Adrenal gland (tissue), 9 donors: ENCODE measurements at regions not wholly inside any gene's neighbourhood (a gene's known extent, or its start where the extent isn't known, plus 50 kb on each side); places are given as distances from the start of the nearest gene placed in this dataset.

Experiments
- DNase-seq, 7 donors: peaks; one replicate each; pipeline ENCODE4 v3.0.0-alpha.2; 2019 to 2020
- H3K27ac ChIP-seq, 5 donors: fragments of 200-600 bp; sonication (generic) in 4 of 5; 1 replicate in 3 of 5; 2 replicates in 2 of 5; pipeline versions ENCODE4 v1.5.1 to v1.8.0; 2016 to 2020; ENCODE audit warnings: mild to moderate bottlenecking in 1 of 5
- H3K27me3 ChIP-seq: fragments of 200-600 bp; 2 replicates; pipeline ENCODE4 v1.8.0; 2021
- H3K36me3 ChIP-seq, 2 donors: fragments of 200-600 bp; replicated peaks in 1 of 2; 1 replicate in 1 of 2; 2 replicates in 1 of 2; pipeline versions ENCODE4 v1.5.1 to v1.8.0; 2018 to 2022
- H3K4me1 ChIP-seq, 2 donors: fragments of 200-600 bp; replicated peaks in 1 of 2; 1 replicate in 1 of 2; 2 replicates in 1 of 2; pipeline versions ENCODE4 v1.5.1 to v1.8.0; 2018 to 2021
- H3K4me3 ChIP-seq, 4 donors: fragments of 200-600 bp; sonication (generic) in 3 of 4; one replicate each; pipeline ENCODE4 v1.5.1; 2016 to 2018
- H3K9me3 ChIP-seq, 3 donors: fragments of 200-600 bp; sonication (generic) in 1 of 3; replicated peaks in 1 of 3; 1 replicate in 2 of 3; 2 replicates in 1 of 3; pipeline versions ENCODE4 v1.5.1 to v1.8.0; 2016 to 2021
- POLR2A ChIP-seq, 2 donors: fragments of 450-650 bp; IDR thresholded peaks; one replicate each; pipeline ENCODE4 v1.6.1; 2017; ENCODE audit warnings: antibody characterized with exemption in 2 of 2, mild to moderate bottlenecking in 2 of 2, moderate library complexity in 1 of 2
- WGBS, 4 donors: extraction: QIAGEN DNeasy Blood & Tissue Kit in 2 of 4; methylation state at CpG; one replicate each; pipeline versions ENCODE4 v1.1.5 to v1.1.7; 2013 to 2017; 5-methylcytosine and 5-hydroxymethylcytosine counted together
- intact Hi-C, 2 donors: fragments of 100-400 bp; cut with DNase I; formaldehyde crosslinking; loops; one replicate each; pipeline versions ENCODE4 v1.14.1 to v1.15.0; 2022 to 2023
- TF ChIP-seq, protein P1 (sequence below), 6 experiments: fragments of 450-650 bp in 4 of 6; fragments of 200-600 bp in 2 of 6; sonication (generic) in 1 of 6; IDR thresholded peaks; 1 replicate in 5 of 6; 2 replicates in 1 of 6; pipeline versions ENCODE4 v1.5.1 to v1.8.0; 2016 to 2021; ENCODE audit warnings: antibody characterized with exemption in 6 of 6, mild to moderate bottlenecking in 2 of 6, moderate library complexity in 1 of 6
- donor health status: healthy with polysubstance abuse.
- donor health status: Bipolar disorder and iron deficiency.
- donor health status: DM: yes; HTN: yes; CAD: no.
- donor health status: DM: no; HTN: no; CAD: no.
- donor health status: DM: no; HTN: no; CAD: no.

DNA sequence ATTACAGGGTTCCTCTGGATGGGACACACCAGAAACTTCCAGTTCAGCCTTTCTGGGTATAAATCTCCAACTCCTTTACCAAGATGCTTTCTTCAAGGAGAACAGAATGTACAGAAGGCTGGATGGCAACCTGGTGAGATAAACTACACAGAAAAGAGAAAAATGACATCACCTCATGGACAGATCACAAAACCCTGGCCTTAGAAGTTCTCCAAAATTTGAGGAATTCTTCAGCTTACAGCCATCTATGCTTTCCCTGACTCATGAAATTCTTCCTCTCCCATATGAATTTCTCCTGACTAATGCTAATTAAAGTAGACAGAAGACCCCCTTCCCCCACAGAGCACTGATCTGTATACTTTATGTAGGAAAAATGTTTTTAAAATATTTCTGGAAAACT is 345.4 kb downstream of the STIM2 start:
- intact Hi-C loops, result no loop called here
- TF ChIP-seq, protein P1, sequence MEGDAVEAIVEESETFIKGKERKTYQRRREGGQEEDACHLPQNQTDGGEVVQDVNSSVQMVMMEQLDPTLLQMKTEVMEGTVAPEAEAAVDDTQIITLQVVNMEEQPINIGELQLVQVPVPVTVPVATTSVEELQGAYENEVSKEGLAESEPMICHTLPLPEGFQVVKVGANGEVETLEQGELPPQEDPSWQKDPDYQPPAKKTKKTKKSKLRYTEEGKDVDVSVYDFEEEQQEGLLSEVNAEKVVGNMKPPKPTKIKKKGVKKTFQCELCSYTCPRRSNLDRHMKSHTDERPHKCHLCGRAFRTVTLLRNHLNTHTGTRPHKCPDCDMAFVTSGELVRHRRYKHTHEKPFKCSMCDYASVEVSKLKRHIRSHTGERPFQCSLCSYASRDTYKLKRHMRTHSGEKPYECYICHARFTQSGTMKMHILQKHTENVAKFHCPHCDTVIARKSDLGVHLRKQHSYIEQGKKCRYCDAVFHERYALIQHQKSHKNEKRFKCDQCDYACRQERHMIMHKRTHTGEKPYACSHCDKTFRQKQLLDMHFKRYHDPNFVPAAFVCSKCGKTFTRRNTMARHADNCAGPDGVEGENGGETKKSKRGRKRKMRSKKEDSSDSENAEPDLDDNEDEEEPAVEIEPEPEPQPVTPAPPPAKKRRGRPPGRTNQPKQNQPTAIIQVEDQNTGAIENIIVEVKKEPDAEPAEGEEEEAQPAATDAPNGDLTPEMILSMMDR (IDR thresholded peaks at IDR 0.05), result no peak
- no peak for TF ChIP-seq POLR2A (IDR thresholded peaks at IDR 0.05)
- H3K4me1 ChIP-seq, result no peaks in the 10 kb centered on the region

DNA sequence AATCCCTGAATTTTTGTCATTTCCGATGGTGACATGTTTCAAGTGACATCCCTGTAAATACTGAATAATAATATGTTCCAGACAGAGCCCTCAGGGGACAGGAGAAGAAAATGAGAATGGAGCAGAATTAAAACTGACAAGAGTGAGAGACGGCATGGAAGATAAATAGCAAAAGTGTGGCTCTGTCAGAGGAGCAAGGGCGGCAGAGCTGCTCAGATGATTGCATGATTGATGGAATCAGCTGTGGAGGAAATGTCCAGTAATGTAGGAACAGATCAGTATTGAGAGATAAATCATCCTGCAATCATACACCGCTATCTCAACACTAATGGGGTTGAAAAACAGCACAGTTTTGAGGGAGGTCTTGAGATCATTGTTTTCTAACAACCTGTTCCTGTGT is 350.3 kb downstream of the STIM2 start:
- DNase-seq, result no peak
- Histone ChIP-seq H3K27ac (no peak overlapping the region), H3K4me3 (no peak overlapping the region), H3K9me3 (no peaks in the 10 kb centered on the region), H3K36me3 (no peaks in the 10 kb centered on the region), H3K27me3 (no peaks in the 10 kb centered on the region), H3K4me1 (no peaks in the 10 kb centered on the region)
- intact Hi-C loops, result no loop called here
- no peak for TF ChIP-seq POLR2A (IDR thresholded peaks at IDR 0.05)
- TF ChIP-seq, protein P1 (IDR thresholded peaks at IDR 0.05), result no peak
- WGBS, 4 donors, result 59 to 70% (median 65%) methylated on average over 4 of the region's 4 CpGs

More for the DNA sequence above, 345.4 kb downstream of the STIM2 start:
- H3K27me3 ChIP-seq, result no peaks in the 10 kb centered on the region
- H3K4me3 ChIP-seq, result no peak overlapping the region
- no peaks in the 10 kb centered on the region for H3K9me3 ChIP-seq
- no peak for DNase-seq
- no peak overlapping the region for H3K27ac ChIP-seq
- H3K36me3 ChIP-seq, result no peaks in the 10 kb centered on the region

DNA sequence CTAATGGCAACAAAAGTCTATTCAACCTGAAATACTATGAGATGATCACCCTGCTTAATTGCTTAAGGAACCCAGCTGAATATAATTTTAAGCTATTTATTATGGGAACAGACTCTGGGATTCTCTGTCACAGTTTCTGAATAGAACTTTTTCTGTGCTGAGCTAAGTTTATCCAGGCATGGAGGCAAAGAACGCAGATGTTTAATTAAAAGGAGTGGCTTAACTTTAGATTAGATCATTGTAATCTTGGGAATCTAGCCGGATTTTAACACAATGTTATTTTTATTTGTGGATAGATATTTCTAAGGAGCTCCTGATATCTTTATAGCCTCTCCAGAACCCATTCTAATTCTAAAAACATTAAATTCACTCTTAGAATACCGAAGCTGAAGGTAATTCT is 353.4 kb downstream of the STIM2 start:
- Histone ChIP-seq H3K9me3 (no peaks in the 10 kb centered on the region), H3K4me1 (no peaks in the 10 kb centered on the region), H3K27me3 (no peaks in the 10 kb centered on the region), H3K4me3 (no peak overlapping the region), H3K36me3 (no peaks in the 10 kb centered on the region), H3K27ac (no peak overlapping the region)
- TF ChIP-seq, protein P1 (IDR thresholded peaks at IDR 0.05), result no peak
- TF ChIP-seq POLR2A (IDR thresholded peaks at IDR 0.05), result no peak
- 68 to 84% (median 75%) methylated on average over 3 of the region's 3 CpGs for WGBS, 4 donors
- no peak for DNase-seq
- intact Hi-C loops, result no loop called here

DNA sequence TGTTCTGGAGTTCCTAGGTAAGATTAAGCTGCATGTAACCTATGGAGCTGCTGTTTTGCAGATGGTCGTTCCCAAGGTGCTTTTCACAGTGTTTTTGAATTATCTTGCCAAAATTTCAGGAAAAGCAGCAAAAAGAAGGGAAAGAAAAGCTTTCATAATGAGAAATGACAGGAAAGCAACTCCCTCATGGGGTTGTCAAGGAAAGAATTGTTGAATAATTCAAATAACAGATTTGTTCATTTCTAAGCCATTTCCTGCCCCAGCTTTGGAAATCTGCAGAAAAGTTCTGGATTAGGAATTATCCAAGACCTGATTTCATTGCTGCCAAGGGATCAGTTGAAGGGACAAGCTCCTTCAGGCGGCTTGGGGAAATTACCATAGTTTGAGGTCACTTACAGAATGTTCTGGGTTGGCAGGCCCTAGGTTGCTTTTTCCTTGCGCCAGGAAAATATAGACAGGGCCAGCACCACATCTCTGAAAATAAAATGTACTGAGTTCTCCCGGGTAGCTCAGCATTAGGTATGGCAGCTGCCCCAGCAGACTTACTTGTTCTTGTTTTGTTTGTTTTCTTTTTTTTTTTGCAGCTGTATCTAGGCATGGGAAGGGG is 354.7 kb downstream of the STIM2 start:
- intact Hi-C loops, result no loop called here
- H3K4me3 ChIP-seq, result no peak overlapping the region
- no peaks in the 10 kb centered on the region for H3K4me1 ChIP-seq
- H3K36me3 ChIP-seq, result no peaks in the 10 kb centered on the region
- no peaks in the 10 kb centered on the region for H3K9me3 ChIP-seq
- DNase-seq, result no peak
- no peak overlapping the region for H3K27ac ChIP-seq
- WGBS, 4 donors, result 70 to 77% (median 75%) methylated on average over 4 of the region's 4 CpGs
- no peaks in the 10 kb centered on the region for H3K27me3 ChIP-seq
- no peak for TF ChIP-seq POLR2A (IDR thresholded peaks at IDR 0.05)
- TF ChIP-seq, protein P1 (IDR thresholded peaks at IDR 0.05), result no peak
